GM12878 (cell line): ENCODE measurements at regions not wholly inside any gene's neighbourhood (a gene's known extent, or its start where the extent isn't known, plus 50 kb on each side); places are given as distances from the start of the nearest gene placed in this dataset.

Experiments
- ASH2L ChIP-seq: fragments of 300-600, 200-600 bp; sonication (generic); IDR thresholded peaks from 2 replicates; pipeline ENCODE4 v1.6.1; 2017; ENCODE audit warnings: low read depth, mild to moderate bottlenecking, borderline replicate concordance
- CEBPB ChIP-seq, 2 experiments: fragments of 150-350 bp in 1 of 2; IDR thresholded peaks; 2 replicates each; pipeline ENCODE4 v1.6.1; 2012 to 2014; ENCODE audit warnings: low read depth in 2 of 2, low read length in 2 of 2, borderline replicate concordance in 1 of 2, inconsistent platforms in 1 of 2
- EP300 ChIP-seq, 2 experiments: fragments of 150-350 bp in 1 of 2; IDR thresholded peaks; 2 replicates each; pipeline ENCODE4 v1.6.1; 2011 to 2012; ENCODE audit warnings: low read depth in 2 of 2, low read length in 2 of 2, borderline replicate concordance in 1 of 2, improper control_type of control experiment in 1 of 2, inconsistent platforms in 1 of 2; ENCODE audit not compliant: control insufficient read depth in 1 of 2
- ESRRA ChIP-seq: IDR thresholded peaks from 2 replicates; pipeline ENCODE4 v1.6.1; 2012; ENCODE audit warnings: mild to moderate bottlenecking, low read length, improper control_type of control experiment
- FOS ChIP-seq: IDR thresholded peaks from 3 replicates; pipeline ENCODE4 v1.6.1; 2011; ENCODE audit warnings: borderline replicate concordance; ENCODE audit not compliant: insufficient read length; ENCODE audit errors: extremely low read depth
- IKZF1 ChIP-seq: fragments of 450-650 bp; conservative IDR thresholded peaks from 2 replicates; pipeline ENCODE4 v1.6.1; 2017; ENCODE audit warnings: antibody characterized with exemption, mild to moderate bottlenecking
- MEF2A ChIP-seq: IDR thresholded peaks from 2 replicates; pipeline ENCODE4 v1.6.1; 2011; ENCODE audit warnings: low read depth, mild to moderate bottlenecking, low read length, moderate library complexity; ENCODE audit not compliant: insufficient read depth
- MTA2 ChIP-seq: fragments of 450-650 bp; IDR thresholded peaks from 2 replicates; pipeline ENCODE4 v1.6.1; 2016; ENCODE audit warnings: low read depth, mild to moderate bottlenecking, moderate library complexity
- NFXL1 ChIP-seq: fragments of 450-650 bp; IDR thresholded peaks from 2 replicates; pipeline ENCODE4 v1.6.1; 2017; ENCODE audit warnings: antibody characterized with exemption, mild to moderate bottlenecking, borderline replicate concordance
- SMARCA5 ChIP-seq: fragments of 450-650 bp; IDR thresholded peaks from 2 replicates; pipeline ENCODE4 v1.6.1; 2017; ENCODE audit warnings: mild to moderate bottlenecking
- SREBF2 ChIP-seq: IDR thresholded peaks from 2 replicates; pipeline ENCODE4 v1.6.1; 2012; ENCODE audit warnings: mild to moderate bottlenecking, low read length
- TBL1XR1 ChIP-seq: IDR thresholded peaks from 2 replicates; pipeline ENCODE4 v1.6.1; 2012; ENCODE audit warnings: low read depth, low read length, improper control_type of control experiment
- WRNIP1 ChIP-seq: IDR thresholded peaks from 2 replicates; pipeline ENCODE4 v1.6.1; 2011; ENCODE audit warnings: low read depth, low read length, improper control_type of control experiment, borderline replicate concordance
- ZBED1 ChIP-seq: IDR thresholded peaks from 2 replicates; pipeline ENCODE4 v1.6.1; 2016; ENCODE audit warnings: borderline replicate concordance
- ZSCAN29 ChIP-seq: fragments of 450-650 bp; IDR thresholded peaks from 2 replicates; pipeline ENCODE4 v1.6.1; 2017; ENCODE audit warnings: mild to moderate bottlenecking, moderate library complexity
- TF ChIP-seq, protein P1 (sequence below): fragments of 150-350 bp; IDR thresholded peaks from 2 replicates; pipeline ENCODE4 v1.6.1; 2016; ENCODE audit warnings: low read depth, low read length
- TF ChIP-seq, protein P2 (sequence below): fragments of 450-650 bp; IDR thresholded peaks from 2 replicates; pipeline ENCODE4 v1.6.1; 2014; ENCODE audit warnings: mild to moderate bottlenecking
- TF ChIP-seq, protein P3 (sequence below): IDR thresholded peaks from 2 replicates; pipeline ENCODE4 v1.6.1; 2011; ENCODE audit warnings: low read depth, low read length, improper control_type of control experiment, borderline replicate concordance
- TF ChIP-seq, protein P4 (sequence below): fragments of 450-650 bp; IDR thresholded peaks from 2 replicates; pipeline ENCODE4 v1.6.1; 2017; ENCODE audit warnings: mild to moderate bottlenecking, moderate library complexity
- TF ChIP-seq, protein P5 (sequence below): fragments of 450-650 bp; IDR thresholded peaks from 2 replicates; pipeline ENCODE4 v1.6.1; 2017; ENCODE audit warnings: mild to moderate bottlenecking

DNA sequence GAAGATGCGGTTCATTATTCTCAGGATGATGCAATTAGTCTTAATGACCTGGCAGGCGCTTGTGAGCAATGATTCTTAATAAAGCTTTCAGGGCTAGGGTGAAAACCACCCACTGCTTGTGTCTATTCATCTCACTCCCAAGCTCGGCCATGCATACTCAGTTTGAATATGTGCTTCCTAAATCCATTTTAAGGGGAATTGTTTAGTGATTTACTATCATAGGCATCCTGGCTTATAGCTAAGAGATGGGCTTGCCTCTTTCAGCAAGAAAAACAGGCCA lies 141.1 kb upstream of the SLC24A3 start (continued):
- TF ChIP-seq, protein P1, sequence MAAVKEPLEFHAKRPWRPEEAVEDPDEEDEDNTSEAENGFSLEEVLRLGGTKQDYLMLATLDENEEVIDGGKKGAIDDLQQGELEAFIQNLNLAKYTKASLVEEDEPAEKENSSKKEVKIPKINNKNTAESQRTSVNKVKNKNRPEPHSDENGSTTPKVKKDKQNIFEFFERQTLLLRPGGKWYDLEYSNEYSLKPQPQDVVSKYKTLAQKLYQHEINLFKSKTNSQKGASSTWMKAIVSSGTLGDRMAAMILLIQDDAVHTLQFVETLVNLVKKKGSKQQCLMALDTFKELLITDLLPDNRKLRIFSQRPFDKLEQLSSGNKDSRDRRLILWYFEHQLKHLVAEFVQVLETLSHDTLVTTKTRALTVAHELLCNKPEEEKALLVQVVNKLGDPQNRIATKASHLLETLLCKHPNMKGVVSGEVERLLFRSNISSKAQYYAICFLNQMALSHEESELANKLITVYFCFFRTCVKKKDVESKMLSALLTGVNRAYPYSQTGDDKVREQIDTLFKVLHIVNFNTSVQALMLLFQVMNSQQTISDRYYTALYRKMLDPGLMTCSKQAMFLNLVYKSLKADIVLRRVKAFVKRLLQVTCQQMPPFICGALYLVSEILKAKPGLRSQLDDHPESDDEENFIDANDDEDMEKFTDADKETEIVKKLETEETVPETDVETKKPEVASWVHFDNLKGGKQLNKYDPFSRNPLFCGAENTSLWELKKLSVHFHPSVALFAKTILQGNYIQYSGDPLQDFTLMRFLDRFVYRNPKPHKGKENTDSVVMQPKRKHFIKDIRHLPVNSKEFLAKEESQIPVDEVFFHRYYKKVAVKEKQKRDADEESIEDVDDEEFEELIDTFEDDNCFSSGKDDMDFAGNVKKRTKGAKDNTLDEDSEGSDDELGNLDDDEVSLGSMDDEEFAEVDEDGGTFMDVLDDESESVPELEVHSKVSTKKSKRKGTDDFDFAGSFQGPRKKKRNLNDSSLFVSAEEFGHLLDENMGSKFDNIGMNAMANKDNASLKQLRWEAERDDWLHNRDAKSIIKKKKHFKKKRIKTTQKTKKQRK: no peak
- TF ChIP-seq, protein P2, sequence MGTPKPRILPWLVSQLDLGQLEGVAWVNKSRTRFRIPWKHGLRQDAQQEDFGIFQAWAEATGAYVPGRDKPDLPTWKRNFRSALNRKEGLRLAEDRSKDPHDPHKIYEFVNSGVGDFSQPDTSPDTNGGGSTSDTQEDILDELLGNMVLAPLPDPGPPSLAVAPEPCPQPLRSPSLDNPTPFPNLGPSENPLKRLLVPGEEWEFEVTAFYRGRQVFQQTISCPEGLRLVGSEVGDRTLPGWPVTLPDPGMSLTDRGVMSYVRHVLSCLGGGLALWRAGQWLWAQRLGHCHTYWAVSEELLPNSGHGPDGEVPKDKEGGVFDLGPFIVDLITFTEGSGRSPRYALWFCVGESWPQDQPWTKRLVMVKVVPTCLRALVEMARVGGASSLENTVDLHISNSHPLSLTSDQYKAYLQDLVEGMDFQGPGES: no peak
- peak; percentile 87 for TF ChIP-seq MEF2A
- TF ChIP-seq ASH2L: no peak
- no peak for TF ChIP-seq ESRRA
- no peak for TF ChIP-seq WRNIP1
- no peak; the same call in 1 of the 2 replicates for TF ChIP-seq TBL1XR1
- no peak for TF ChIP-seq ZSCAN29
- TF ChIP-seq IKZF1: peak; percentile 91
- no peak for TF ChIP-seq SREBF2
- TF ChIP-seq EP300 (IDR thresholded peaks at IDR 0.05; ENCODE audit: borderline replicate concordance in 1 of 2, control insufficient read depth in 1 of 2, low read depth in 2 of 2, low read length in 2 of 2): peak; percentile 89 to 94
- TF ChIP-seq, protein P3, sequence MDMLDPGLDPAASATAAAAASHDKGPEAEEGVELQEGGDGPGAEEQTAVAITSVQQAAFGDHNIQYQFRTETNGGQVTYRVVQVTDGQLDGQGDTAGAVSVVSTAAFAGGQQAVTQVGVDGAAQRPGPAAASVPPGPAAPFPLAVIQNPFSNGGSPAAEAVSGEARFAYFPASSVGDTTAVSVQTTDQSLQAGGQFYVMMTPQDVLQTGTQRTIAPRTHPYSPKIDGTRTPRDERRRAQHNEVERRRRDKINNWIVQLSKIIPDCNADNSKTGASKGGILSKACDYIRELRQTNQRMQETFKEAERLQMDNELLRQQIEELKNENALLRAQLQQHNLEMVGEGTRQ: no peak
- peak; percentile 66; the same call in 1 of the 2 replicates for TF ChIP-seq ZBED1
- TF ChIP-seq SMARCA5: no peak
- TF ChIP-seq CEBPB (IDR thresholded peaks at IDR 0.05; ENCODE audit: borderline replicate concordance in 1 of 2, low read depth in 2 of 2, low read length in 2 of 2): peak; percentile 69 to 74; a peak in 1 of 4 replicates
- no peak for TF ChIP-seq NFXL1
- TF ChIP-seq, protein P4, sequence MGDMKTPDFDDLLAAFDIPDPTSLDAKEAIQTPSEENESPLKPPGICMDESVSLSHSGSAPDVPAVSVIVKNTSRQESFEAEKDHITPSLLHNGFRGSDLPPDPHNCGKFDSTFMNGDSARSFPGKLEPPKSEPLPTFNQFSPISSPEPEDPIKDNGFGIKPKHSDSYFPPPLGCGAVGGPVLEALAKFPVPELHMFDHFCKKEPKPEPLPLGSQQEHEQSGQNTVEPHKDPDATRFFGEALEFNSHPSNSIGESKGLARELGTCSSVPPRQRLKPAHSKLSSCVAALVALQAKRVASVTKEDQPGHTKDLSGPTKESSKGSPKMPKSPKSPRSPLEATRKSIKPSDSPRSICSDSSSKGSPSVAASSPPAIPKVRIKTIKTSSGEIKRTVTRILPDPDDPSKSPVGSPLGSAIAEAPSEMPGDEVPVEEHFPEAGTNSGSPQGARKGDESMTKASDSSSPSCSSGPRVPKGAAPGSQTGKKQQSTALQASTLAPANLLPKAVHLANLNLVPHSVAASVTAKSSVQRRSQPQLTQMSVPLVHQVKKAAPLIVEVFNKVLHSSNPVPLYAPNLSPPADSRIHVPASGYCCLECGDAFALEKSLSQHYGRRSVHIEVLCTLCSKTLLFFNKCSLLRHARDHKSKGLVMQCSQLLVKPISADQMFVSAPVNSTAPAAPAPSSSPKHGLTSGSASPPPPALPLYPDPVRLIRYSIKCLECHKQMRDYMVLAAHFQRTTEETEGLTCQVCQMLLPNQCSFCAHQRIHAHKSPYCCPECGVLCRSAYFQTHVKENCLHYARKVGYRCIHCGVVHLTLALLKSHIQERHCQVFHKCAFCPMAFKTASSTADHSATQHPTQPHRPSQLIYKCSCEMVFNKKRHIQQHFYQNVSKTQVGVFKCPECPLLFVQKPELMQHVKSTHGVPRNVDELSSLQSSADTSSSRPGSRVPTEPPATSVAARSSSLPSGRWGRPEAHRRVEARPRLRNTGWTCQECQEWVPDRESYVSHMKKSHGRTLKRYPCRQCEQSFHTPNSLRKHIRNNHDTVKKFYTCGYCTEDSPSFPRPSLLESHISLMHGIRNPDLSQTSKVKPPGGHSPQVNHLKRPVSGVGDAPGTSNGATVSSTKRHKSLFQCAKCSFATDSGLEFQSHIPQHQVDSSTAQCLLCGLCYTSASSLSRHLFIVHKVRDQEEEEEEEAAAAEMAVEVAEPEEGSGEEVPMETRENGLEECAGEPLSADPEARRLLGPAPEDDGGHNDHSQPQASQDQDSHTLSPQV: no peak
- no peak for TF ChIP-seq FOS
- TF ChIP-seq, protein P5, sequence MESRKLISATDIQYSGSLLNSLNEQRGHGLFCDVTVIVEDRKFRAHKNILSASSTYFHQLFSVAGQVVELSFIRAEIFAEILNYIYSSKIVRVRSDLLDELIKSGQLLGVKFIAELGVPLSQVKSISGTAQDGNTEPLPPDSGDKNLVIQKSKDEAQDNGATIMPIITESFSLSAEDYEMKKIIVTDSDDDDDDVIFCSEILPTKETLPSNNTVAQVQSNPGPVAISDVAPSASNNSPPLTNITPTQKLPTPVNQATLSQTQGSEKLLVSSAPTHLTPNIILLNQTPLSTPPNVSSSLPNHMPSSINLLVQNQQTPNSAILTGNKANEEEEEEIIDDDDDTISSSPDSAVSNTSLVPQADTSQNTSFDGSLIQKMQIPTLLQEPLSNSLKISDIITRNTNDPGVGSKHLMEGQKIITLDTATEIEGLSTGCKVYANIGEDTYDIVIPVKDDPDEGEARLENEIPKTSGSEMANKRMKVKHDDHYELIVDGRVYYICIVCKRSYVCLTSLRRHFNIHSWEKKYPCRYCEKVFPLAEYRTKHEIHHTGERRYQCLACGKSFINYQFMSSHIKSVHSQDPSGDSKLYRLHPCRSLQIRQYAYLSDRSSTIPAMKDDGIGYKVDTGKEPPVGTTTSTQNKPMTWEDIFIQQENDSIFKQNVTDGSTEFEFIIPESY: no peak
- peak; percentile 100 for TF ChIP-seq MTA2
